GM13976 (cell line): ENCODE measurements at regions not wholly inside any gene's neighbourhood (a gene's known extent, or its start where the extent isn't known, plus 50 kb on each side); places are given as distances from the start of the nearest gene placed in this dataset.

Experiments used
- DNase-seq: peaks from one replicate; pipeline ENCODE4 v3.0.0; 2012; ENCODE audit warnings: low spot score
- in situ Hi-C: fragments of 300-500 bp; cut with MboI; formaldehyde crosslinking; loops from one replicate; pipeline ENCODE4 v1.12.0; 2022; ENCODE audit warnings: low sequenced_read_pairs, mixed read lengths, inconsistent platforms; ENCODE audit not compliant: unreplicated experiment
- TF ChIP-seq, protein P1 (sequence below): IDR thresholded peaks from 2 replicates; pipeline ENCODE4 v1.5.1; 2012; ENCODE audit warnings: borderline replicate concordance, mild to moderate bottlenecking; ENCODE audit not compliant: insufficient read depth; ENCODE audit errors: extremely low read depth, missing control alignments, control extremely low read depth

DNA sequence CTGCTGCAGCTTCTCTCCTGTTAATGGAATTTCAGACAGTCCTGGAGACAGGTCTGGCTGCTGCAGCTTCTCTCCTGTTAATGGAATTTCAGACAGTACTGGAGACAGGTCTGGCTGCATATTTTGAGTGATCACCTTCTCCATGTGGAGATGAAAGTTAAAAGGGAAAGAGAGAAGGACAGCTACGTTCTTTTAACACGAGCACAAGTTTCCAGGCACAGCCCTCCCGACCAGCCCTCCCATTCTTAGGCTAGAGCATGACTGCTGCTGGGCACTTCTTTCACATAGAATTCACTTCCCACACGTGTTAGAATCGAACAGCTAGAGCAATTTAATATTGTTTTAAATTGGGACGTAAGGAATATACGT, 133.3 kb upstream of the DMRT1 start:
- DNase-seq, result no peak
- TF ChIP-seq, protein P1, sequence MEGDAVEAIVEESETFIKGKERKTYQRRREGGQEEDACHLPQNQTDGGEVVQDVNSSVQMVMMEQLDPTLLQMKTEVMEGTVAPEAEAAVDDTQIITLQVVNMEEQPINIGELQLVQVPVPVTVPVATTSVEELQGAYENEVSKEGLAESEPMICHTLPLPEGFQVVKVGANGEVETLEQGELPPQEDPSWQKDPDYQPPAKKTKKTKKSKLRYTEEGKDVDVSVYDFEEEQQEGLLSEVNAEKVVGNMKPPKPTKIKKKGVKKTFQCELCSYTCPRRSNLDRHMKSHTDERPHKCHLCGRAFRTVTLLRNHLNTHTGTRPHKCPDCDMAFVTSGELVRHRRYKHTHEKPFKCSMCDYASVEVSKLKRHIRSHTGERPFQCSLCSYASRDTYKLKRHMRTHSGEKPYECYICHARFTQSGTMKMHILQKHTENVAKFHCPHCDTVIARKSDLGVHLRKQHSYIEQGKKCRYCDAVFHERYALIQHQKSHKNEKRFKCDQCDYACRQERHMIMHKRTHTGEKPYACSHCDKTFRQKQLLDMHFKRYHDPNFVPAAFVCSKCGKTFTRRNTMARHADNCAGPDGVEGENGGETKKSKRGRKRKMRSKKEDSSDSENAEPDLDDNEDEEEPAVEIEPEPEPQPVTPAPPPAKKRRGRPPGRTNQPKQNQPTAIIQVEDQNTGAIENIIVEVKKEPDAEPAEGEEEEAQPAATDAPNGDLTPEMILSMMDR, result no peak
- in situ Hi-C loops, result loop anchor here (10.0 kb wide), 1 partner anchor 57 kb away; no protein-coding TSS in a partner anchor

DNA sequence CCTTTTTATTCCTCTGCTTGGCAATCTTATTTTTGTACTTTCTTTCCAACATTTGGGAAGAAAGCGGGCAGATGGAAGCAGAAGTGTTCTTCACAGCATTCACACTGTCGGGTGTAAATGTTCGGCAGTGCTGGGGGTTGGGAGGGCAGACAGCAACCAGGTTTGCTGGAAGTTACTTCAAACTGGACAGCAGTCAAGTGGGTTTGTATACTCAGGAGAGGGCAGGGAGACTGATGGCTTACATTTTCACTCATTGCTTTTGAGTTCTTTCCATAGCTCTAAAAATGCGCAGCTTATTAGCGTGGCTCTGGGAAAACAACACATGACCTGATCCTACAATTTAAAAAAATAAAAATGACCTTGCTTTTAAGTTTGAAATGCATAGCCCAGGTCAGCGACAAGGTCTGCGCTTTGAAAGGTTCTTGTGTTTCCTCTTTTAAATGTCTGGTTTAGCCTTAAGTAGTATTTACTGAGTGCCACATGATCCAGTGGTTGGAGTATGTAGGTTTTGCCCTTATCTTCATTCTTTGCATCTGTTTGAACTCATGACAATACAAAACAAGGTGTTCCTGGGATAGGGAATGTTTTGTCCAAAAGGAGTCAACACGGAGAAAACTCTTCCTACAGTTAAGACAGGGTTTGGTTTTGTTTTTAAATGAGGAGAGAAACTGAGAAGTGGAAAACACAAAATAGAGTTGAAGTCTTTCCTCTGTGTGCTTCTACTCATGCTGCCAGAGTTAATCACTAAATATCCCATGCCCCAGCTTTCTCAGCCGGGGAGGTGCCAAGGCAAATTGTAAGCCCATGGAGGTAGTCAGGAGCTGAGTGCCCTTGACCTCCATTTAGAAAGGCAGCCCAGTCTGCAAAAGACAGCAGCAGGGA, 132.7 kb upstream of the DMRT1 start:
- DNase-seq, result no peak
- TF ChIP-seq, protein P1, result no peak
- in situ Hi-C loops, result loop anchor here (10.0 kb wide), 1 partner anchor 56 kb away; no protein-coding TSS in a partner anchor

DNA sequence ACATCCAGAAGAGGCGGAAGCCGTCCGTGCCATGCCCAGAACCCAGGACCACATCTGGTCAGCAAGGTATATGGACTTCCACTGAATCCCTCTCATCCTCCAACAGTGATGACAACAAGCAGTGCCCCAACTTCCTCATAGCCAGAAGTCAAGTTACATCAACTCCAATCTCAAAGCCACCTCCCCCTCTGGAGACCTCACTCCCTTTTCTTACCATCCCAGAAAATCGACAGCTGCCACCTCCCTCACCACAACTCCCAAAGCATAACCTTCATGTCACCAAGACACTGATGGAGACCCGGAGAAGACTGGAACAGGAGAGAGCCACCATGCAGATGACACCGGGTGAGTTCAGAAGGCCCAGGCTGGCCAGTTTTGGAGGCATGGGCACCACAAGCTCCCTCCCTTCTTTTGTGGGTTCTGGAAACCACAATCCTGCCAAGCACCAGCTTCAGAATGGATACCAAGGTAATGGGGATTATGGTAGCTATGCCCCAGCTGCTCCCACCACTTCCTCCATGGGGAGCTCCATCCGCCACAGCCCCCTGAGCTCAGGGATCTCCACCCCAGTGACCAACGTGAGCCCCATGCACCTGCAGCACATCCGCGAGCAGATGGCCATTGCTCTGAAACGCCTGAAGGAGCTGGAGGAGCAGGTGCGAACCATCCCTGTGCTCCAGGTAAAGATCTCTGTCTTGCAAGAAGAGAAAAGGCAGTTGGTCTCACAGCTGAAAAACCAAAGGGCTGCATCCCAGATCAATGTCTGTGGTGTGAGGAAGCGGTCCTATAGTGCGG, 130.3 kb upstream of the DMRT1 start:
- in situ Hi-C loops, result no loop called here
- TF ChIP-seq, protein P1, result no peak
- DNase-seq, result no peak

DNA sequence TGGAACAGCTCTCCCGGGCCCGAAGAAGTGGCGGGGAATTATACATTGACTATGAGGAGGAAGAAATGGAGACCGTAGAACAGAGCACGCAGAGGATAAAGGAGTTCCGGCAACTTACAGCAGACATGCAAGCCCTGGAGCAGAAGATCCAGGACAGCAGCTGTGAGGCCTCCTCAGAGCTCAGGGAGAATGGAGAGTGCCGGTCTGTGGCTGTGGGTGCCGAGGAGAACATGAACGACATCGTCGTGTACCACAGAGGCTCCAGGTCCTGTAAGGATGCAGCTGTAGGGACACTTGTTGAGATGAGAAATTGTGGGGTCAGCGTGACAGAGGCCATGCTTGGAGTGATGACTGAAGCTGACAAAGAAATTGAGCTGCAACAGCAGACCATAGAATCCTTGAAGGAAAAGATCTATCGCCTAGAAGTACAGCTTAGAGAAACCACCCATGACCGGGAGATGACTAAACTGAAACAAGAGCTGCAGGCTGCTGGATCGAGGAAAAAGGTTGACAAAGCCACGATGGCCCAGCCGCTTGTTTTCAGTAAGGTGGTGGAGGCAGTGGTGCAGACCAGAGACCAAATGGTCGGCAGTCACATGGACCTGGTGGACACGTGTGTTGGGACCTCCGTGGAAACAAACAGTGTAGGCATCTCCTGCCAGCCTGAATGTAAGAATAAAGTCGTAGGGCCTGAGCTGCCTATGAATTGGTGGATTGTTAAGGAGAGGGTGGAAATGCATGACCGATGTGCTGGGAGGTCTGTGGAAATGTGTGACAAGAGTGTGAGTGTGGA, 129.5 kb upstream of the DMRT1 start:
- TF ChIP-seq, protein P1, result no peak
- in situ Hi-C loops, result no loop called here
- no peak for DNase-seq

DNA sequence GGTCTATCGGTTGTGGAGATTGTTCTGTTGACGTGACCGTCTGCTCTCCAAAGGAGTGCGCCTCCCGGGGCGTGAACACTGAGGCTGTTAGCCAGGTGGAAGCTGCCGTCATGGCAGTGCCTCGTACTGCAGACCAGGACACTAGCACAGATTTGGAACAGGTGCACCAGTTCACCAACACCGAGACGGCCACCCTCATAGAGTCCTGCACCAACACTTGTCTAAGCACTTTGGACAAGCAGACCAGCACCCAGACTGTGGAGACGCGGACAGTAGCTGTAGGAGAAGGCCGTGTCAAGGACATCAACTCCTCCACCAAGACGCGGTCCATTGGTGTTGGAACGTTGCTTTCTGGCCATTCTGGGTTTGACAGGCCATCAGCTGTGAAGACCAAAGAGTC, 128.9 kb upstream of the DMRT1 start:
- TF ChIP-seq, protein P1, result no peak
- DNase-seq, result no peak
- in situ Hi-C loops, result no loop called here

DNA sequence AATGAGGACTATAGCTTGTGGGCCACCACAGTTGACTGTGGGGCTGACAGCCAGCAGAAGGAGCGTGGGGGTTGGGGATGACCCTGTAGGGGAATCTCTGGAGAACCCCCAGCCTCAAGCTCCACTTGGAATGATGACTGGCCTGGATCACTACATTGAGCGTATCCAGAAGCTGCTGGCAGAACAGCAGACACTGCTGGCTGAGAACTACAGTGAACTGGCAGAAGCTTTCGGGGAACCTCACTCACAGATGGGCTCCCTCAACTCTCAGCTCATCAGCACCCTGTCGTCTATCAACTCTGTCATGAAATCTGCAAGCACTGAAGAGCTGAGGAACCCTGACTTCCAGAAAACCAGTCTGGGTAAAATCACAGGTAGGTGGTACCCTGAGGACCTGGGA, 128.4 kb upstream of the DMRT1 start:
- in situ Hi-C loops, result no loop called here
- TF ChIP-seq, protein P1, result no peak
- no peak for DNase-seq
